HUES48 (cell line): ENCODE measurements at regions not wholly inside any gene's neighbourhood (a gene's known extent, or its start where the extent isn't known, plus 50 kb on each side); places are given as distances from the start of the nearest gene placed in this dataset.

ENCODE experiments used
- H3K27ac ChIP-seq: one replicate; pipeline ENCODE4 v1.7.0; 2013; ENCODE audit warnings: low read depth, low read length, inconsistent platforms
- H3K27me3 ChIP-seq: 2 replicates; pipeline ENCODE4 v1.6.1; 2013; ENCODE audit warnings: mild to moderate bottlenecking, low read length; ENCODE audit not compliant: control insufficient read depth, insufficient read depth
- H3K36me3 ChIP-seq: 2 replicates; pipeline ENCODE4 v1.6.1; 2013; ENCODE audit warnings: low read length; ENCODE audit not compliant: control insufficient read depth, insufficient read depth
- H3K4me1 ChIP-seq: 2 replicates; pipeline ENCODE4 v1.6.1; 2013; ENCODE audit warnings: mild to moderate bottlenecking, low read length; ENCODE audit not compliant: control insufficient read depth, insufficient read depth
- H3K4me3 ChIP-seq: 2 replicates; pipeline ENCODE4 v1.5.1; 2013; ENCODE audit warnings: mild to moderate bottlenecking, low read depth, low read length
- H3K9ac ChIP-seq: 2 replicates; pipeline ENCODE4 v1.6.1; 2013; ENCODE audit warnings: mild to moderate bottlenecking, low read depth, low read length, moderate library complexity
- H3K9me3 ChIP-seq: 2 replicates; pipeline ENCODE4 v1.6.1; 2013; ENCODE audit warnings: low read length; ENCODE audit not compliant: control insufficient read depth, insufficient read depth

DNA sequence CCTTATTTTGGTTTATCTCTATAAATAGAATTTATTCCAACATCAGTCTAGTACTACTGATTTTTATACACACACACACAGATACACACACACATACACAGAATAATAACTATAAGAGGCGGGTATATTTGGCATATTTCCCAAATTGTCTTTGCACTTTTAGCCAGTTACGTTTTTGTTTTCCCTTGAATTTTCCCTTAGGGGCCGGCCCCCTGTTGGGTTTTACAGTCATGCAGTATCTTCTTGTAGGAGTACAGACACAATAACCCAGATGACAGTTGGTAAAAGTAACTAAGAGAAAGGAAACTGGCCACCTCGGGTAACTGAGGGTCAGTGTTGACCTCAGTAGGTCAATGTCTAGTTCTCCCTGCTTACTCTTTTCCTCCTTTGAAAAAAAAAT lies 50.9 kb downstream of the DISP1 start:
- H3K36me3 ChIP-seq, result no peaks in the 10 kb centered on the region
- no peak overlapping the region for H3K27ac ChIP-seq
- H3K9ac ChIP-seq, result no peak overlapping the region
- no peaks in the 10 kb centered on the region for H3K27me3 ChIP-seq
- no peaks in the 10 kb centered on the region for H3K9me3 ChIP-seq
- no peak overlapping the region for H3K4me3 ChIP-seq
- H3K4me1 ChIP-seq, result peaks cover 10% of the 10 kb centered on the region

- H3K36me3 ChIP-seq, result no peaks in the 10 kb centered on the region
- peaks cover 10% of the 10 kb centered on the region for H3K4me1 ChIP-seq
- H3K9me3 ChIP-seq, result no peaks in the 10 kb centered on the region
- no peak overlapping the region for H3K9ac ChIP-seq
- H3K27ac ChIP-seq, result no peak overlapping the region
- H3K27me3 ChIP-seq, result no peaks in the 10 kb centered on the region
- no peak overlapping the region for H3K4me3 ChIP-seq
Observed at GRCh38 chr1:222867316-222867715, 52.5 kb downstream of the DISP1 start.

DNA sequence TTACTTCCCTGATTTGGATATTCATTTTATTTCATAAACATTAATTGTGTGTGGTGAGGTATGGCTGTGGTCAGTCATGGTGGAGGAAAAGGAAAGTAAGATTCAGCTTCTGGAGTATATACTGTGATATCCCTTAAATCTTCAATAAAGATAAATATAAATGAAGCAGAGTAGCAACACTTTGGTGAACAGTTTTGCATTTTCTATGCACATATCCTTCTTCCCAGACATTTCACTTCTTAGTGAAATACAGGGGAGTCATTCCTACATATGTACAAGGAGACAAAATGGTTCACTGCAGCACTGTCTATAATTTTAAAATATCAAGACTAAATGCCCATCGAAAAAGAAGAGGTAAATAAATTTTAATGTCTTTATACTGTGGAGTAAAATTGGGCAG lies 61.3 kb downstream of the DISP1 start:
- Histone ChIP-seq H3K36me3 (no peaks in the 10 kb centered on the region), H3K4me3 (no peak overlapping the region), H3K27me3 (no peaks in the 10 kb centered on the region), H3K9me3 (no peaks in the 10 kb centered on the region), H3K4me1 (no peaks in the 10 kb centered on the region), H3K9ac (no peak overlapping the region), H3K27ac (no peak overlapping the region)

- Histone ChIP-seq H3K36me3 (no peaks in the 10 kb centered on the region), H3K27ac (no peak overlapping the region)
Observed at GRCh38 chr1:222877854-222878253, 63.0 kb downstream of the DISP1 start.

GRCh38 chr1:222880587-222880986 lies 65.7 kb downstream of the DISP1 start:
- Histone ChIP-seq H3K9me3 (no peaks in the 10 kb centered on the region), H3K4me1 (no peaks in the 10 kb centered on the region), H3K27me3 (no peaks in the 10 kb centered on the region), H3K27ac (no peak overlapping the region), H3K9ac (no peak overlapping the region), H3K4me3 (no peak overlapping the region), H3K36me3 (no peaks in the 10 kb centered on the region)

More at GRCh38 chr1:222877854-222878253, 63.0 kb downstream of the DISP1 start:
- Histone ChIP-seq H3K4me1 (no peaks in the 10 kb centered on the region), H3K27me3 (no peaks in the 10 kb centered on the region), H3K9ac (no peak overlapping the region), H3K9me3 (no peaks in the 10 kb centered on the region), H3K4me3 (no peak overlapping the region)

DNA sequence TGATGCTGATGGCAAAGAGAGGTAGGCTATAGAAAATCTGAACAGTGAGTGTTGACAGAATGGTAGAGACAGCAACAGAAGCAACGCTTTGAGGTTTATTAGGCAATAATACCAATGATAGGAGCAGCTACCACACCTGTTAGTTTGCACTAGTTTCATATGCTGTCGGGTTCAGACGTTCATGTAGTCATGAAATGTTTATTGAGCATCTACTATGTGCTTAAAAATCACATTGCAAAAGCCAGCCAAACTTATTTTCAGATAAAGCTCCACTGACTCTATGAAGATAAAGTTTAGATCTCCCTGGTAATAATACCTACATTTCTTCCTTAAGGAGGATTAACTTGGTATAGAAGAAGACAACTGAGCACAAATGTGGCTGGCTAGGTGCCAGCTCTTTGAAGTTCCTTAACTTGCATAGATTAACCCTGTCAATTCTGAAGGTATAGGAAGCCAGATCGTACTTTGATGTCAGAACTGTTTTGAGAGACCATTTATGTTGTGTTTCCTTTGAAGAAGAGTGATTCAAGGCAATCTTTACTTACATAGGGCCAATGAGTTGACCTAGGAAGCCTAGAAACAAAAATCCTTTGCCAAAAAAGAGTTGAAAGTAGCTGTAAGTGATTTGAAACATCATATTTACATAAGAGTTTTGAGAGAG lies 71.5 kb downstream of the DISP1 start:
- Histone ChIP-seq H3K36me3 (no peaks in the 10 kb centered on the region), H3K27me3 (no peaks in the 10 kb centered on the region), H3K4me3 (no peak overlapping the region), H3K9ac (no peak overlapping the region), H3K4me1 (no peaks in the 10 kb centered on the region), H3K9me3 (no peaks in the 10 kb centered on the region), H3K27ac (no peak overlapping the region)

GRCh38 chr1:222886878-222887351 lies 72.1 kb downstream of the DISP1 start:
- Histone ChIP-seq H3K36me3 (no peaks in the 10 kb centered on the region), H3K4me3 (no peak overlapping the region), H3K27me3 (no peaks in the 10 kb centered on the region), H3K9me3 (no peaks in the 10 kb centered on the region), H3K4me1 (no peaks in the 10 kb centered on the region), H3K9ac (no peak overlapping the region), H3K27ac (no peak overlapping the region)

DNA sequence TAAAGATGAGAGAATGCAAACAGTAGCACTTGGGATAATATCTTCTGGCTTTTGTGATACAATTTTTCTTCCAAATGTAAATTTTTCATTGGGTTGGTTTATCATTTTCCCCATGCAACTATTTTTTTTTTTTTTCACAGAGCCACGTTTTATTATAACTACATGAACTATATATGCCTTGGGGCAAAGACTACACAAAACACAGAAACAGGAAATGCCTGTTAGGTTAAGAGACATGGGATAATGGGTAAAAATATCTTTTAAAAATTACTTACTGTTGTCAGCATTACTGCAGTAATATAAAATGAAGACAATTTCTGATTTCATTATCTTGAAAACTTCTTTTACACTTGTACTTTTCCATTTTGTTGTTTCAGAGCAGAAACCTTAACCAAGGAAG lies 74.6 kb downstream of the DISP1 start:
- no peaks in the 10 kb centered on the region for H3K36me3 ChIP-seq
- H3K4me1 ChIP-seq, result no peaks in the 10 kb centered on the region
- no peak overlapping the region for H3K27ac ChIP-seq
- H3K4me3 ChIP-seq, result no peak overlapping the region
- no peaks in the 10 kb centered on the region for H3K27me3 ChIP-seq
- no peaks in the 10 kb centered on the region for H3K9me3 ChIP-seq
- no peak overlapping the region for H3K9ac ChIP-seq

DNA sequence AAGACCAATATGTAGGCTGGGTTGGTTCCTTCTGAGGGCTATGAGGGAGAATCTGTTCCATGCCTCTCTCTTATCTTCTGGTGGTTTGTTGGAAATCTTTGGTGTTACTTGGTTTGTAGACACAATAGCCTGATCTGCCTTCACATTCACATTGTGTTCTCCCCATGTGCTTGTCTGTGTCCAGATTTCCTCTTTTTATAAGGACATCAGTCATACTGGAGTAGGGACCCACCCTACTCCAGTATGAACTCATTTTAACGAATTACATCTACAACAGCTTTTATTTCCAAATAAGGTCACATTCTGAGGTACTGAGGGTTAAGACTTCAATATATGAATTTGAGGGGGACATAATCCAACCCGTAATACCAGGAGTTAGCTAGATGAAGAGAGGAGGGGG lies 75.9 kb downstream of the DISP1 start:
- H3K9ac ChIP-seq, result no peak overlapping the region
- H3K4me3 ChIP-seq, result no peak overlapping the region
- no peaks in the 10 kb centered on the region for H3K9me3 ChIP-seq
- no peaks in the 10 kb centered on the region for H3K4me1 ChIP-seq
- H3K36me3 ChIP-seq, result no peaks in the 10 kb centered on the region
- no peak overlapping the region for H3K27ac ChIP-seq
- H3K27me3 ChIP-seq, result no peaks in the 10 kb centered on the region

- Histone ChIP-seq H3K36me3 (no peaks in the 10 kb centered on the region), H3K27ac (no peak overlapping the region), H3K4me3 (no peak overlapping the region), H3K27me3 (no peaks in the 10 kb centered on the region), H3K9ac (no peak overlapping the region), H3K9me3 (no peaks in the 10 kb centered on the region), H3K4me1 (no peaks in the 10 kb centered on the region)
Observed at GRCh38 chr1:222891578-222891977, 76.7 kb downstream of the DISP1 start.

DNA sequence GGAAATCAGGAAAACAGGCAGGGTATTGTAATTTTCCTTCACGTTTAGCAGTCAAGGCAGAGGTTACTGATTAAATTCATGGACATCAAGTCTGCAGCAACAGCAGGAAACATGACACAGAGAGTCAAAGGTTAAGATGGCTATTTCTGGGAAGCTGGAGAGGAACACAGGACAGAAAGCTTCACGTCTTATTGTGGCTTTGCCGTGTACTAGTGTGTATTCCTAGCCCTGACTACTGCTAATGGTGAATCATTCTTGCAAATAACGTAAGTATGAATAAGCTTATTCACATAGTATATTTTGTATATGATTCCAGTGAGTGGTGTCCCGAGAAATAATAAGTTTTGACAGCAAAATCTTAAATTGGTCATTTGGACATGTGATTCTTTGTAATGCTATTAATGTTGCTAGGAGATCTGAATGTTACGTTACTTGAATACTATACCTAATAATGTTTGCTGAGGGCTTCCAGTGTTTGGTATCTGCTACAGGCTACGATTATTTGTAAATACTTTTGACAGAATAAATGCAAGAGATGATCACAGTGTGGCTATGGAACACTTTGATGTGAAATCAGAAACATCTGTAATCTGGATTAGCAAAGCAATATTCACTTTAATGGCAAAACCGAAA lies 77.4 kb downstream of the DISP1 start:
- Histone ChIP-seq H3K4me1 (no peaks in the 10 kb centered on the region), H3K27ac (no peak overlapping the region), H3K9me3 (no peaks in the 10 kb centered on the region), H3K27me3 (no peaks in the 10 kb centered on the region), H3K9ac (no peak overlapping the region), H3K4me3 (no peak overlapping the region), H3K36me3 (no peaks in the 10 kb centered on the region)
